ENCODE measurements at regions not wholly inside any gene's neighbourhood (a gene's known extent, or its start where the extent isn't known, plus 50 kb on each side); places are given as distances from the start of the nearest gene placed in this dataset.

DNA sequence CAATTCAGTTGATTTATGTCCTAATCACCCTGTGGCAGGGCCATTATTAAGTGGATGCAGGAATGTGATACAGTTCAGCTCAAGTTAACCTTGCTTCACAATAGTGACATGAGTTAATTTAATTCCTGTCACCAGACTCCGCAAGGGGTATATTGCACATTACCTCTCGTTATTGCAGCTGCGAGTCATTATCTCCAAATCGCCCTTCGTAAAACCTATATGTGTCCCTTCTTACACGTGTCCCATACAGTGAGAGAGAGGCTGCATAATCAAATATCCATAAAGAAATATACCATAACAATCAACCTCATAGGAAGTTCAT, 369.9 kb upstream of the ANXA10 start (continued):
- TF ChIP-seq JUND (IDR thresholded peaks at IDR 0.05; ENCODE audit: low read length) (no peak), RNF2 (IDR thresholded peaks at IDR 0.05; ENCODE audit: borderline replicate concordance, low read depth, low read length, missing control alignments, poor library complexity, severe bottlenecking) (no peak), HDAC6 (IDR thresholded peaks at IDR 0.05; ENCODE audit: low read depth, low read length) (no peak), KDM1A (IDR thresholded peaks at IDR 0.05; ENCODE audit: borderline replicate concordance, low read length) (no peak), TEAD4 (IDR thresholded peaks at IDR 0.05; ENCODE audit: low read depth, low read length) (no peak), CREB1 (IDR thresholded peaks at IDR 0.05) (no peak), NANOG (IDR thresholded peaks at IDR 0.05; ENCODE audit: insufficient read depth, low read depth, low read length, poor library complexity, severe bottlenecking) (no peak), SUZ12 (IDR thresholded peaks at IDR 0.05; ENCODE audit: low read length) (no peak), MAFK (IDR thresholded peaks at IDR 0.05; ENCODE audit: low read depth, low read length) (no peak)
- TF ChIP-seq, protein P1, sequence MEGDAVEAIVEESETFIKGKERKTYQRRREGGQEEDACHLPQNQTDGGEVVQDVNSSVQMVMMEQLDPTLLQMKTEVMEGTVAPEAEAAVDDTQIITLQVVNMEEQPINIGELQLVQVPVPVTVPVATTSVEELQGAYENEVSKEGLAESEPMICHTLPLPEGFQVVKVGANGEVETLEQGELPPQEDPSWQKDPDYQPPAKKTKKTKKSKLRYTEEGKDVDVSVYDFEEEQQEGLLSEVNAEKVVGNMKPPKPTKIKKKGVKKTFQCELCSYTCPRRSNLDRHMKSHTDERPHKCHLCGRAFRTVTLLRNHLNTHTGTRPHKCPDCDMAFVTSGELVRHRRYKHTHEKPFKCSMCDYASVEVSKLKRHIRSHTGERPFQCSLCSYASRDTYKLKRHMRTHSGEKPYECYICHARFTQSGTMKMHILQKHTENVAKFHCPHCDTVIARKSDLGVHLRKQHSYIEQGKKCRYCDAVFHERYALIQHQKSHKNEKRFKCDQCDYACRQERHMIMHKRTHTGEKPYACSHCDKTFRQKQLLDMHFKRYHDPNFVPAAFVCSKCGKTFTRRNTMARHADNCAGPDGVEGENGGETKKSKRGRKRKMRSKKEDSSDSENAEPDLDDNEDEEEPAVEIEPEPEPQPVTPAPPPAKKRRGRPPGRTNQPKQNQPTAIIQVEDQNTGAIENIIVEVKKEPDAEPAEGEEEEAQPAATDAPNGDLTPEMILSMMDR (IDR thresholded peaks at IDR 0.05; ENCODE audit: control extremely low read depth in 1 of 3, insufficient read depth in 1 of 3, low read depth in 1 of 3, low read length in 3 of 3) = no peak
